COR-L47 (cell line): ENCODE measurements at regions not wholly inside any gene's neighbourhood (a gene's known extent, or its start where the extent isn't known, plus 50 kb on each side); places are given as distances from the start of the nearest gene placed in this dataset.
"Not testable (repeated sequence)": the region's sequence is repeated elsewhere in the genome, so short reads cannot be mapped to it uniquely, and the experiment has no call there.

Source experiments
- DNase-seq: peaks from one replicate; lab custom pipeline; 2025; lab: John Stamatoyannopoulos, UW

DNA sequence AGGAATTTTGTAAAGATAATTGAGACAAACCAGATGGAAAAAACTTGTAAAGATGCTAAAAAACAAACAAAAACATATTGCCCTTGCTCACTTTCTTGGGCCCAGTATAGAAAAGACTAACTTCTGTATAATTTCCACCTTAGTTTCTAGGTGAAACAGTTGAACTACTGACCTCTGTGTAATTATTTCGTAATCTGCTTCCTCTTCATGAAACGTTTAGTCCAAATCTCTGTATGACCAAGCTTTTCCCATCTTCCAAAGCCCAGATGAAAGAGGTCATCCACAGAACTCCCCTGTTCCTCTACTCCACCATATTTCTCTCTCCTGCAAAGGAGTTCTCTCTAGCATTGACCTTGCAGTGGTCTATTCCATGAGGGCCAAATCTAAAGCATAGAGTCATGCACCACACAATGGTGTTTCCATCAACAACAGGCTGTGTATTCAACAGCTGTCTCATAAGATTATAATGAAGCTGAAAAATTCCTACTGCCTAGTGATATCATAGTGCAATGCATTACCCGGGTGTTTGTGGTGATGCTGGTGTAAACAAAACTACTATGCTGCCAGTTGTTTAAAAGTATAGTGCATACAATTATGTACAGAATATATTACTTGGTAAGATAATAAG is 647.6 kb downstream of the TNS3 start:
- DNase-seq, result no peak

DNA sequence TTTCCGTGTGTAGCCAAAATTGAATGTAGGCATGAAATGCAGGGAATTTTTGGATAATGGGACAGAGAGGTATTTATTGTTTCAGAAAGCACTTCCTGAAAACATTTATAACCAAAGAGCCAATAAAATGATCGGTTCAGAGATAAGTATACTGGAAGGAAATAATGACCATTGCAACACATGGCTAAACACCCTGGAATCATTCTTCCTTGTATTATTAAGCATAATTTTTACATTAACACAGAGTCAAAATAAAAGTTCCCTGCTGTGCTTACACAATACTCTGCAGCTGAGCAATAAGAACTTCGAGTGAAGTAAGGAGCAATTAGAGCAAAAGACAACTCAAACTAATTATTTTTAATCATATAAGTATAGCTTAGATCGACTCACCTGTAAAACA is 648.3 kb downstream of the TNS3 start:
- peak; percentile 40 for DNase-seq

DNA sequence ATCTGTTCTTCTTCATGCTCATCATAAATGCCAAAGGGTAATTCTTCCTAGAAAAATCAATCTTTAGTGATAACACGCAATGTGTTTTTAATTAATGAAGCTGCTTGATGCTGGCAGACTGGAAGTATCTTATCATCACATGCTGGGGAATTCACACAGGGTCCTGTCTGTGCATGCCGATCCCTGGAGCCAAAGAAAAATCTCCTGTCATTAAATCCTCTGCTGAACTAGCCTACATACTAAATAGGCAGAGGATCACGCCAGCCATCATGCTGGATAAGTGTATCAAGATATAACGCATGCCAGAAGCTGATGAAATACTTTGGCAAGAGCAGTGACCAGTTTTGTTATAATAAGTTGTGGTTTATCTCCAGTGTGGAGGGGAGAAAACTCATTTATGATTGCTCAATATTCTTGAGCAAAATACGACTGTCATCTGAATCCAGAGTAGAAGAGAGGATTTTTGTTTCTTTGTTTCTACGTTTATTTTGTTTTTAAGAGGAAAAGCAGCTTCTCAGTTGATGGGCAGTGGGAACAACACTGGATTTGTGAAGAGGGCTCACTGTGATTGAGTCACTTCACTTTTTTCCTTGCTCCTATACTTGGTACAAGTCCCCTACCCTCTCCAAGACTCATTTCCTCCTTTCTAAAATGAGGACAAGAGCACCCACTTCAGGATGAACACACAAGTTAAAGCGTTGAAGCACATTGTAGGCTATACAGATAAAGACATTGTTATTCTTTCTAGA is 649.1 kb downstream of the TNS3 start:
- DNase-seq, result no peak

DNA sequence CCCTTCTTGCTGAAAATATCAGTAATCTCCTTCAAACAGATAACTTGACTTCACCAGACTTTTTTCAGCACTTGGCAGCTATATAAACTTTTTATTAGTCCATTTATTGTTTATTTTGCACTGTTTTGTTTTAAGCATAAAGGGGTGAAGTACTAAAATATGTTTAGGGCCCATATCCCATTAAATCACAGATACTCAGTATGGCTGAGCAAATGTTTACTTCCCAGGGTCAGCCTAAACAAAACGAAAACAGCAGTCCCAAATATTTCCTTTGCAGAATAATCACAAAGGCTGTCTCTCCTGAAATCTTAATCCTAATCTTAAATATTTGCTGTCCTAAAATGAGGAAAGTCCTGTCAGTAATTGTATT is 649.6 kb downstream of the TNS3 start:
- no peak for DNase-seq

DNA sequence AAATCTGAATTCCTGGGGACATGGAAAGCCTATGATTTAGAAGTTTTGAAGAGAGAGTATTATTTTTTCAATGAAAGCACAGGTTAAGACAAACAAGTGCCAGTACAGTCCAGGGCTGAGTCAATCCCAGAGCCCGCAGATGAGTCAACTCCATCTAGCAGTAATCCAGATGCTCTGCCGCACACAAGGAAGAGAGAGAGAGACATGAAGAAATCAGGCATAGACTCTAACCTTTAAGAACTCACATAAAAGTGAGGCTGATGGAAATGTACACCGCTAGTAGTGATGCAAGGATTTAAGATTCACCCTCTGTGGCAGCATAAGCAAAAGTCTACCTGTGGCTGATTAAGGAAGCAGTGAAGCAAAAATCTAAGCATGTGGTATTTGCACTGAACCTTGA is 651.5 kb downstream of the TNS3 start:
- DNase-seq, result no peak

DNA sequence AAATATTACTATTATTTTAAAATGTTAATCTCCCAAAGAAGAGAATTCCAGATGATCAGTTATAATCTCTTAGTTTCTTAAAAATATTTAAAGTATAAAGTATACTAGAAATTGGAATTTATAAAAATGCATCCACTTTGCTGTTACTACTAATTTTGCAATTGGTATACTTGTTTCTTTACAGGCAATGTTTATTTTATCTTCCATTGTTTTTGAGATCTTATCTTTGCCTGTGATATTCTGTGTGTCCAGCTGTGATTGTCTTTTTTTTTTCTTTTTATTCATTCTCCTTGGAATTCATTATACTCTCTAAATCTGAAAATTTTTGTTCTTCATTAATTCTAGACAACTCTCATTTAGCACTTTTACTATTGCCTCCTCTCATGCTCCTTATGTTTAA is 652.6 kb downstream of the TNS3 start:
- DNase-seq, result no peak

DNA sequence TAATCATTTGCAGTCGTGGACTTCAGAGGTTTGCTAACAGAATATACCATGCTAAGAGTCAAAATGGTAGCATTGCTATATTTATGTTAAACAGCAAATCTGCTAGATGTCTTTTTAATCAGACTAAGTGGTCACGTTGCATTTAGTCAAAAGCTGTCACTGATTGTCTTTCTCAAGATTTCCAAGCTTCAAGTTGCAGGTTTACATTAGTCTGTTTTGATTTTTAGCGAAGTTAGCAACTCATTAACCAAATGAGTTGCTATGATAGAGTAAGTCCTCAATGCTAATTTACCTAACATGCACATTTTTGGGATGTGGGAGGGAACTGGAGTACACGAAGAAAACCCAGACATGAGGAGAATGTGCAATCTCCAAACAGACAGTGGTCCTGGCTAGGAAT is 653.2 kb downstream of the TNS3 start:
- no peak for DNase-seq

DNA sequence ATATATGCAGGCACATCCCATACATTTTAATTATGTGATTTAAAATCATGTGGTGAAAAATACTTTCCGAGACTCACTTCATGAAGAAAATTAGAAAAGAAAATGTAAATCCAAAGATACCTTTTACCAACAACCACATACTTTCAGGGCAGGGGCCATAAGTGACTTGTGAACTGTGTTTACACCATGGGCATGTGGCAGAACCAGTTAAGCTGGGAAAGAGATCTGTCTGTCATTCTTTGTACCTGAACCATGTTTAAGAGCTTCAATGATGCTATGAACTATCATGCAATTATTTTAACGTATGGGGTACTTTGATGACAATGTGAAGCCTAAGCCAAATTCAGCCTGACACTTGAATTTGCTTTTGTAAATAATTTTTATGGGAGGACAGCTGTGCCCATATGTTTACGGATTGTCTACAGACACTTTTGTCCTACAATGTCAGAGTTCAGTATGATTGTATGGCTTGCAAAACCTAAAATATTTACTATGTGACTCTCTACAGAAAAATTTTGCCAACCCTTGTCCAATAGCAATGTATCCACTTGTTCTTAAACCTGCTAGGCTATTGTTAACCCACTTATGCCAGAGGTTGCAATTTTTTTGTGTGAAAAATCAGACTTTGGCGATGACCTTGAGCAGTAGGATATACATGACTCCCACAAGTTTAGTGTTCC is 654.6 kb downstream of the TNS3 start:
- DNase-seq, result no peak

DNA sequence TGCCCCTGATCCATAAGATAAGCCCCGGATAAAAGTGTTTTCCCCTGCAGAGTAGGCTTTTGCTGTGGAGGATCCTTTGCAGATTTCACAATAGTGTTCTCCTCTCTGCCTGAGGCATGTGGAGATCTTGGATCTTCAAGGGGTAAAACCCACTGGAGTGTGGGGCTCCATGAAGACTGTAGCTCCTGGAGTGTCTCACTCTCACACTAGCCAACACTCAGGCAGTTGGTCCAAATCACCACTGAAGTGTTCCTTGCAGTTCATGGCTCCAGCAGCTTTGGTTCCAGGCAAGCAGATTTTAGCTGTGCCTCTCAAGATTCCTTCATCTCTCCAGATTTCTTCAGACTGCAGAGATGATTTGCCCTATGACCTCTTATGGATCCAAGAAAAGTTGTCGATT is 665.3 kb downstream of the TNS3 start:
- DNase-seq, result no peak

DNA sequence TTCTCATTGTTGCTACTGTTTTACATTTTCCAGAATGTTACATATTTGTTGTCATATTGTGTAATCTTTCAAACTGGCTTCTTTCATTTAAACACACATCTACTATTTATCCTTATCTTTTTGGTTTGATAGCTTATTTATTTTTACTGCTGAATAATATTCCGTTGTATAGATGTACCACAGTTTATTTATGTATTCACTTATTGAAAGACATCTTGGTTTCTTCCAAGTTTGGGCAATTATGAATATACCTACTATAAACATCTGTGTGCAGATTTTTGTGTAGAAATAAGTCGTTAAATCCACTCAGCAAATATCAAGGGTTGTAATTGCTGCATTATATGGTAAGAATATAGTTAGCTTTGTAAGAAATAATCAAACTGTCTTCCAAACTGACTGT is 669.2 kb downstream of the TNS3 start:
- no peak for DNase-seq

DNA sequence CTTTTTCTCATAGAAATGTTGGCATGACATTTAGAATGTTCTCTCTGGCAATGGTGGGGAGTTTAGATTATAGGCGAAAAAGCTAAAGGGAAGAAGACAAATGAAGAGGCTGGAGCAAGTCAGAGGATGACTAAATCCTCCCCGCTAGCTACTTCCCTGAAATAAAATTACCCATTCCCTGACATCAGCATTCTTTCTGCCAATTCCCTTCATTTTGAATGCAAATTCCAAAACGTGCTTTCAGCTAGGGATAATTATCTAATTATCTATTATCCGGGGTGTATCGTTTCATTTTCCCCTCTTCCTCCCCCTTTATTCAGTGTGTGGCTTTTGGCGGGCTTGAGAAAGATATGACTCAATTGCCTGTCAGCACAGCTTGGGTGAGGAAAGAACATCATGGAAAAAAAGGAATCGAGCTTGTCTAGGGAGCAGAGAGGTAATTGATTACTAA is 672.3 kb downstream of the TNS3 start:
- no peak for DNase-seq

DNA sequence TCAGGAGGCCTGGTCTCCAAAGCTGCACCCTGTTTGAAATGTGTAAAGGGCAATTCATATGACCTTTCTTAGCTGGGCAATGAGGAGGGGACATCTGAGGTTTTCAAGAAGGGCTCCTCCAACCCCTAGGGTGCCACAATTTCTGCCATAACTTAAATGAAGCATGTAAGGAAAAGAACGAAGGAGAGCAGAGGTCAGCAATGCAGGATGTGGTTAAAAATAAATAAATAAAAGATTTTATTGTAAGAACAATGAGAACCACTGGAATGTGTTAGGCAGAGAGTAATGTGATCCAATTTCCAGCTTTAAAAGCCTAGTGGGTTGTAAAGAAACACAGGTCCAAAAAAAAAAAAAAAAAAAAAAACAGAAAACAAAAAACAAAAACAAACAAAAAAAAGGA is 673.1 kb downstream of the TNS3 start:
- no peak for DNase-seq

DNA sequence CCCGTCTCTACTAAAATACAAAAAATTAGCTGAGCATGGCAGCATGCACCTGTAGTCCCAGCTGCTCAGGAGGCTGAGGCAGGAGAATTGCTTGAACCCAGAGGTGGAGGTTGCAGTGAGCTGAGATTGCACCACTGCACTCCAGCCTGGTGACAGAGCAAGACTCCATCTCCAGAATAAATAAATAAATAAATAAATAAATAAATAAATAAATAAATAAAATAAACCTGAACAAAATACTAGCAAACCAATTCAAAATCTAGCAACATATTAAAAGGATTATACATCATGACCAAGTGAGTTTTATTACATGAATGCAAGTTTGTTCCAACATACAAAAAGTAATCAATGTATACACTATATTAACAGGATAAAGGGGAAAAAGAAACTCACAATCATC is 677.4 kb downstream of the TNS3 start:
- DNase-seq, result not testable (repeated sequence)

DNA sequence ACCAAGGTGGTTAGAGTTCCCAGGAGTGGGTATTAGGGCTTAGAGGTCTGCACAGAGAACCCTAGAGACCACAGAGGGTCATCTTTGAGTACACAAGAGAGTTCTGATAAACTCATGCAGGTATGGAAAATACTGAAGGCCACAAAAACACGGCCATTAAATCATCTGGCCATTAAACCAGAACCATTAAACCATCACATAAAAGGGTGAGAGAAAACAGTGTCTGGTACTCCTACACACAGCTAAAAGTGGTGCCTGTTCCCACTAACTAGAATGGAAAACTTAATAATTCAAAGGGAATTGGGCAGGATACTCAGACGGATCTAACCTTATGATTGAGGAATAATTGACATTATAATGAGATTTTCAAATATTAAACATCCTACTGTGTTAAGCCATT is 679.4 kb downstream of the TNS3 start:
- DNase-seq, result no peak

DNA sequence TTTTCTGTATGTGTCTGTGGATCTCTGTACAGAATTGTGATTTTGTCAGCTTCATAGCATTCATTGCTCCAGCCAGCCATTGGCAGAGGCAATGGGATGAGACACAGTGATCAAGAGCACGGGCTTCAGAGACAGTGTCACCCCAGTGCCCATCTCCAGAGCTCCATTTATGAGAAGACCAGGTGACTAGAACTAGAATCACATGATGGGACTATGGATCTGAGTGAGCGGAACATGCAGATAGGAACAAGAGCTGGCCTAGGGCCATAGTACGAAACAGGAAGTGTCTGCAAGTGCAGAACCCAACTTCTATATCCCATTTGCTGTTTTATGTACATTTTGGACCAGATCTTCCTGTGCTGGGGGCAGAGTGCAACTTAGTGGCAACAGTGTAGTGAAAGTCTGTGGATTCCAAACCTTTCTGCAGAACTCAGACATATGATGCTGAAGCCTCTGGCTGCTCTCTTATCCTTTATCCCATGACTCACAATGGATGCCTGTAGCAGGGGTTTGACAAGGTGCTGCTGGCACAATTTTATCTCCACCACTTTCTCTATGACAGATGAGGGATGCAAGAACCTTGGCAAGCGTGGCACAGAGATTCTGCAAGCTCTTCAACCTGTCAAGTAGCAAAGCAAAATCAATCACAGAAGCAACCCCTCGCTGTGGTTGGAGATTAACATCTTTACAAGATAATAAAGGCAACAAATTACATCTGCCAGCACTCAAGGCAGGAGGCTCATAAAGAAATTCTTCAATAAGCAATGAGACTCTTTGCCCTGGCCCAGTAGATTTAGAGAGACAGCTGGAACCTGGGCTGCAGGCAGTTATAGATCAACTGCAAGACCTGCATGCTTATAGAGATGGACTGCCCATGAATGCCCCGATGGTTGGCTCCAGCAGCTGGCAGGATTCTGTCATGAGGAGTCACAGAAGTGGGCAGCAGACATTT is 681.3 kb downstream of the TNS3 start:
- no peak for DNase-seq

DNA sequence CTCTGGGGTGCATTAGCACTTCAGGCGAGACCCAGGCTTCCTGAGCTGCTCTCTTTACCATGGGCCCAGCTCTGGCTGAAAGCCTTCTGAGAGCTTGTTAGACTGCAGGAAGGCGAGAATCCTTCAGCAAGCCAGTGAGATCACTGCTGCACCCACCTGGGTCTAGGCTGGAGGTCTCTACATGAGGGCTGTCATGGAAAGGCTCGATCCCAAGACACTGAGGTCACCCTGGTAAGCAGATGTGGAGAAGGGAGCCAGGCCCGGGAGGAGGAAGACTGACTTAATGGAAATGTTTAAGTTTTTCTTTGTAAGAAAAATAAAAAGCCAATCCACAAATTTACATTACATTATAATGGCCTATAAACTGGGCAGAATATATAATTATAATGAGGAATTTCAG is 684.5 kb downstream of the TNS3 start:
- no peak for DNase-seq

DNA sequence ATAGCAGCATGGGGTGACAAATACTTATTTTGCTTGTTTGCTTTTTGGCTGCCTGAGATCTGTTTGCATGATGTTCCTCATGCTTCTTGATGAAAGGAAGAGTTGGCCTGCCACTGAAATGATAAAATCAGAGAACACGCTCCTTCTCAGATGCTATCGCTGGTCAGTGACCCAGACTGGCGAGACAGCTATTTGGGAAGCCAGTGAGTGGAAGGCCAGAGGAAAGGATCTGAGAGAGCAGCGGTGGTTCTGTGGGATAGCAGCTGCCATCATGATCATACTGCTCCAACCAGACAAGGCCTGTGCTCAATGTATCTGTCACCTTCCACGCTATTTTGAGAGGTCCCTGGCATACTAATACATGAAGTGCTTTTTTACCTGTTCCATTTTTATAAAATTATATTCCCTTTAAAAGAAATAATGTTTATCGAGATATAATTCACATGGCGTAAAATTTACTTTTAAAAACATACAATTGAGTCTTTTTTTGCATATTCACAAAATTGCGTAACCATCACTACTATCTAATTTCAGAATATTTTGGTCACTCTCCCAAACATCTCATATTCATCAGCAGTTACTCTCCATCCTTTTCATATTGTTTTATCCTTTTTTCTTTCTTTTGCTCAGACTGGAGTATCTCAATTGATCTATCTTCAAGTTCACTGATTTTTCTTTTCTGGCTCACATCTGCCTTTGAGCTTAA is 695.1 kb downstream of the TNS3 start:
- DNase-seq, result no peak

DNA sequence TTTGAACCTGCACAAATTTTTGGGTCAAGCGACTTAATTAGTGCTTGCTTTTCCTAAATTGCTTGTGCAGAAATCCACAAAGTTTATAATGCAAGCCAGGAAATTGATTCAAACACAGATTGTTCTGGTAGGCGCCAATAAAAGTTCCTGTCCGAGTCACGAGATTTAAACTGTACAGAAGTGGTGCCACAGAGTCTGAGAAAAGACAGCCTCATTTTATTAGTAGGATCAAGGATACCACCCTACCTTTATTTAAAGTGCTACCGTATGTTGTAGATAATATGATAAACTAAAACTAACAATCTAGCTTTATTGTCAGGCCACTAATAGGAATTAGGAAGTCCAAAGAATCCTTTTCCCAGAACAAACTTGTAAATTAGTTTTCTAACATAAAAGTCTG is 696.7 kb downstream of the TNS3 start:
- no peak for DNase-seq

DNA sequence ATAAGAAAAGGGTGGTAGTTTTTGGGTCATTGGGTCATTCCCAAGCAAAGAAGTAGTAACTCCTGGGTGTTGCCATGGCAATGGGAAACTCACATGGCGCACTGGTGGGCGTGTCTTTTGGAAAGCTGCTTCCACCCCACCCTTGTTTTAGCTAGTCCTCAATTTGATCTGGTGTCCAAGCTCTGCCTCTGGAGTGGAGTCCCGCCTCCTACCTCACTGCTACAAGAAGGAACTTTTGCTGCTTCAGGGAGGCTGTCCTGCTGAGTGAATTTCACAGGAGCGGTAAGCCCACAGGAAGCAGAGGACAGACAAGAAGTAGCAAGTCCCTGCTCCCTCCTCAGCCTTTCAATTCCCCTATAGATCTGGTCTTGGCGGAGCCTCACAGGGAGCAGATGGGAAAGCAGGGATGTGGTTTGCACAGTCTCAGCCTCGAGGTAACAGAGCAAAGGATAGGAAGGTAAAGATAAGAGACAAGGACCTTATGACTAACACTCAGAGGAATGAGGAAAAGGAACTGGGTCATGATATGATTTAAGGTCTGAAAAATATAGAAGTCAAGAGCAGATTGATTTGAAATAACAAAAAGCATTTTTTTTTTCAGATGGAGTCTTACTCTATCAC is 700.3 kb downstream of the TNS3 start:
- no peak for DNase-seq

DNA sequence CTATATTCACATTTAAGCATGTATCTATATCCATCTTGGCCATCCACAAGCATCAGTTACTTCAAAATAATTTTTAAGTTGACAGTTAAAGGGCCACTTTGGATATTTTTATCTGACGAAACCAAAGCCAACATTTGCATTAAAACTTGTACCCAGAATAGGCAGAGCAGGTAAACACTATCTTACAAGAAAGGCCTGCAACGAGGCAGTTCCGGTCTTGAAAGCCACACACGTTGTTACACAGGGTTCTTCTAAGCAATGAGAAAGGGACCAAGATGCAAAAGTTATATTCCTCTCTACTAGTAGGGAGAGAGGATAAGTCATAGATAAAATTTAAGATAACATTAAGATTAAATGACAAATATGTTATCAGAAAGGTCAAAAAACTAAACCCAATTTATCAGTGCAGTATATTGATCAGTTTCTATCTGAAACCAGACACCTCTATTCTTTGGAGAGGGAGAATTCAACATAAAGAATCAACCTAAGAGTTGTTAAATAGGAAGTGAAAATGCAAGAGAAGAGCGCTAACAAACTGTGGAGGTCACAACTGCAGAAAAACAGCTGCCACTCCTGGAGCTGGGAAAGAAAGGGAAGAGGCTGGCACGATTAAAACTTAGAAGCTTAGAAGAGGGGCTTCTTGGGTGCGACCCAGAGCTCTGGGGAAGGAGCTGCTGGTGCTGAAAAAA is 701.3 kb downstream of the TNS3 start:
- DNase-seq, result no peak

DNA sequence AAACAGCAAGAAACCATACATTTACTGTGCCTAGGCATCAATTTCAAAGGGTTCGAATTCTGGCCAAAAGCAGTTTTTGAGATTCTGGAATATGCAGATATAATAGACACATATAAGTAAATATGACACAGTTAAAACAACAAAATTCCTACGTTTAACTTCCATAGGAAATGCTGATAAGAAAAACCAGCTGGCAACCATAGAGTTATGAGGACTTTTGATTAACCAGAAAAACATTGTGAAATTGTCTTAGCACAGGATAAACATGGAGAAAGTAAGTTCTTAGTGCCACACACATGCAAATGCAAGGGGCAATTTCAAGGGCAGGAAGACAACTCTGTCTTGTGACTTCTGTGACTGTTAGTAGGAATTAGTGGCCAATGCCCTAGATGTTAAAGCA is 702.1 kb downstream of the TNS3 start:
- no peak for DNase-seq
